ENCODE measurements at regions not wholly inside any gene's neighbourhood (a gene's known extent, or its start where the extent isn't known, plus 50 kb on each side); places are given as distances from the start of the nearest gene placed in this dataset.

- DNase-seq (ENCODE audit: insufficient read length) (no peak), FAIRE-seq (no peak)
- TF ChIP-seq POLR2A (IDR thresholded peaks at IDR 0.05; ENCODE audit: low read depth, low read length), result no peak
- no peak for TF ChIP-seq TAF1 (IDR thresholded peaks at IDR 0.05; ENCODE audit: borderline replicate concordance, low read depth, low read length)
- TF ChIP-seq POLR2AphosphoS5 (IDR thresholded peaks at IDR 0.05; ENCODE audit: low read depth, low read length), result no peak
Measured at GRCh38 chr18:27491772-27492171, 306.7 kb upstream of the CHST9 start.

- FAIRE-seq (no peak), DNase-seq (ENCODE audit: insufficient read length) (no peak)
- no peak for TF ChIP-seq POLR2A (IDR thresholded peaks at IDR 0.05; ENCODE audit: low read depth, low read length)
- TF ChIP-seq TAF1 (IDR thresholded peaks at IDR 0.05; ENCODE audit: borderline replicate concordance, low read depth, low read length), result no peak
- no peak for TF ChIP-seq POLR2AphosphoS5 (IDR thresholded peaks at IDR 0.05; ENCODE audit: low read depth, low read length)
Measured at GRCh38 chr18:27483276-27483675, 298.2 kb upstream of the CHST9 start.

DNA sequence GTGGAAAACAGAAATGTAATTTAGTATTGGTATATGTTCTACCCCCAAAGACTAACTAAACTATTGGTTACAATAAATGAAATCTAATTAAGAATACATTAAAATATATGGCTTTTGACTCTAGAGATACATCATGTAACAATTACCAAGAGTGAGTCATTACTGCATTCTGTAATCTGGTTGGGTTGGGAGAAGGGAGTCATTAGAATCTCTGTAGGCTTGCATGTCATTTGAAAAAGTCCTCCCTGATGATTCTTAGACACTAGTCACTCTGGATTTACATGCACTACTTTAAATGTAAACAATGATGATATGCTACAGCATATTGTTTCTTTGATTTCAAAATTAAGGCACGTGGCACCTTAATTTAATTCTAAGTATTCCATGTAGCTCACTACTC is 293.4 kb upstream of the CHST9 start:
- no peak for FAIRE-seq
- no peak for DNase-seq (ENCODE audit: insufficient read length)
- no peak for TF ChIP-seq POLR2AphosphoS5 (IDR thresholded peaks at IDR 0.05; ENCODE audit: low read depth, low read length)

DNA sequence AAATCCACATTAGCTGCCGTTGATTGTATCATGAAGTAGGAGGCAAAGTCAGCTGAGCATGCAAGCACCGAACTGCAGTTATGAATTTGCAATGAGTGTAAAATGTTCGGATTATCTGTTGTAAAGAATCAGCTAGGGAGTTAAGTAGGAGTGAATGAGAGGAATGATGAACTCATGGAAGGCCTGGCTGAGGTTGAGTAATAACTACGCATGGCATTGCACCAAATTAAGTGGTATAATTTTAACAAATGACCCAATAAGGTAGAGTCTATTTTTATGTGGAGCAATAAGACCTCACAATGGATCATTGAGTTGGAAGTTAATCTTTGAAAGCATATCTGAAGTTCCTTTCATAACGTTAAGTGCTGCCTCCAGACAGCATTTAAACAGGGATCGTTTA is 288.2 kb upstream of the CHST9 start:
- TF ChIP-seq TAF1 (IDR thresholded peaks at IDR 0.05; ENCODE audit: borderline replicate concordance, low read depth, low read length) (no peak), POLR2A (IDR thresholded peaks at IDR 0.05; ENCODE audit: low read depth, low read length) (no peak), POLR2AphosphoS5 (IDR thresholded peaks at IDR 0.05; ENCODE audit: low read depth, low read length) (no peak)
- no peak for FAIRE-seq
- DNase-seq (ENCODE audit: insufficient read length), result no peak

GRCh38 chr18:27467073-27467472 is 282.0 kb upstream of the CHST9 start:
- DNase-seq (ENCODE audit: insufficient read length), result no peak
- no peak for FAIRE-seq
- TF ChIP-seq POLR2A (IDR thresholded peaks at IDR 0.05; ENCODE audit: low read depth, low read length) (no peak), TAF1 (IDR thresholded peaks at IDR 0.05; ENCODE audit: borderline replicate concordance, low read depth, low read length) (no peak), POLR2AphosphoS5 (IDR thresholded peaks at IDR 0.05; ENCODE audit: low read depth, low read length) (no peak)

GRCh38 chr18:27461957-27462356 is 276.8 kb upstream of the CHST9 start:
- no peak for FAIRE-seq
- no peak for TF ChIP-seq POLR2A (IDR thresholded peaks at IDR 0.05; ENCODE audit: low read depth, low read length)

DNA sequence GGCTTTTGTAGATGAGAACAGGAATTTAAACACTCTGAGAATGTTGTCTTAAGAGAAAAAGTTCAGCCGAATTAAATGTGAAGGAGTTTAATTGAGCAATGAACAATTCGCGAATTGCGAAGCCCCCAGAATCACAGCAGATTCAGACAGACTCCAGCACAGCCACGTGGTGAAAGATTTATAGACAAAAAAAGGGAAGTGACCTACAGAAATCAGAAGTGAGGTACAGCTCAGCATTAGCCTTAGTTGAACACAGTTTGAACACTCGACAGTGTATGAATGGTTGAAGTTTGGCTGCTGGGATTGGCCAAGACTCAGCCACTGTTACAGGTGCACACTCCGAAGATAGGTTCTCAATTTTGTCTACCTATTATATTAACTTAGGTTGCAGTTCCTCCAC is 264.0 kb upstream of the CHST9 start:
- DNase-seq (ENCODE audit: insufficient read length) (no peak), FAIRE-seq (no peak)
- no peak for TF ChIP-seq TAF1 (IDR thresholded peaks at IDR 0.05; ENCODE audit: borderline replicate concordance, low read depth, low read length)
- no peak for TF ChIP-seq POLR2A (IDR thresholded peaks at IDR 0.05; ENCODE audit: low read depth, low read length)
- no peak for TF ChIP-seq POLR2AphosphoS5 (IDR thresholded peaks at IDR 0.05; ENCODE audit: low read depth, low read length)

More at GRCh38 chr18:27461957-27462356, 276.8 kb upstream of the CHST9 start:
- DNase-seq (ENCODE audit: insufficient read length), result no peak

GRCh38 chr18:27447930-27448329 is 262.8 kb upstream of the CHST9 start:
- no peak for FAIRE-seq

GRCh38 chr18:27447451-27447881 is 262.4 kb upstream of the CHST9 start:
- TF ChIP-seq POLR2AphosphoS5 (IDR thresholded peaks at IDR 0.05; ENCODE audit: low read depth, low read length) (no peak), POLR2A (IDR thresholded peaks at IDR 0.05; ENCODE audit: low read depth, low read length) (no peak), TAF1 (IDR thresholded peaks at IDR 0.05; ENCODE audit: borderline replicate concordance, low read depth, low read length) (no peak)
- FAIRE-seq, result no peak
- no peak for DNase-seq (ENCODE audit: insufficient read length)

More at GRCh38 chr18:27447930-27448329, 262.8 kb upstream of the CHST9 start:
- TF ChIP-seq POLR2AphosphoS5 (IDR thresholded peaks at IDR 0.05; ENCODE audit: low read depth, low read length) (no peak), POLR2A (IDR thresholded peaks at IDR 0.05; ENCODE audit: low read depth, low read length) (no peak), TAF1 (IDR thresholded peaks at IDR 0.05; ENCODE audit: borderline replicate concordance, low read depth, low read length) (no peak)
- DNase-seq (ENCODE audit: insufficient read length), result no peak

DNA sequence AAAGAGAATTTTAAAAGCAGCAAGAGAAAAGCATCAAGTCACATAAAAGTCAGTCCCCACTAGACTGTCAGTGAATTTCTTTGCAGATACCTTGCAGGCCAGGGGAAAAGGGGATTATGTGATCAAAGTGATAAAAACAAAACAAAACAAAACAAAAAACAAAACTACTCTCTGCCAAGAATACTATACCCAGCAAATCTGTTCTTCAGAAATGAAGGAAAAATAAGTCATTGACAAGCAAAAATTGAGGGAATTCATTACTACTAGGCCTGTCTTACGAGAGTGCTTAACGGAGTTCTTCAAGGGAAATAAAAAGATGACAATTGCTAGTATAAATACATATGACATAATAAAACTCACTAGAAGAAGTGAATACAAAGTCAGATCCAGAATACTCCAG is 245.5 kb upstream of the CHST9 start:
- TF ChIP-seq TAF1 (IDR thresholded peaks at IDR 0.05; ENCODE audit: borderline replicate concordance, low read depth, low read length) (no peak), POLR2A (IDR thresholded peaks at IDR 0.05; ENCODE audit: low read depth, low read length) (no peak), POLR2AphosphoS5 (IDR thresholded peaks at IDR 0.05; ENCODE audit: low read depth, low read length) (no peak)
- no peak for FAIRE-seq
- DNase-seq (ENCODE audit: insufficient read length), result no peak

- DNase-seq (ENCODE audit: insufficient read length) (no peak), FAIRE-seq (no peak)
- no peak for TF ChIP-seq POLR2A (IDR thresholded peaks at IDR 0.05; ENCODE audit: low read depth, low read length)
- no peak for TF ChIP-seq TAF1 (IDR thresholded peaks at IDR 0.05; ENCODE audit: borderline replicate concordance, low read depth, low read length)
- TF ChIP-seq POLR2AphosphoS5 (IDR thresholded peaks at IDR 0.05; ENCODE audit: low read depth, low read length), result no peak
Measured at GRCh38 chr18:27428716-27429475, 243.8 kb upstream of the CHST9 start.

- FAIRE-seq (no peak), DNase-seq (ENCODE audit: insufficient read length) (no peak)
- TF ChIP-seq POLR2A (IDR thresholded peaks at IDR 0.05; ENCODE audit: low read depth, low read length), result no peak
- no peak for TF ChIP-seq TAF1 (IDR thresholded peaks at IDR 0.05; ENCODE audit: borderline replicate concordance, low read depth, low read length)
- no peak for TF ChIP-seq POLR2AphosphoS5 (IDR thresholded peaks at IDR 0.05; ENCODE audit: low read depth, low read length)
Measured at GRCh38 chr18:27428120-27428519, 243.0 kb upstream of the CHST9 start.

Measured in GM12892 (cell line).